ENCODE measurements at regions not wholly inside any gene's neighbourhood (a gene's known extent, or its start where the extent isn't known, plus 50 kb on each side); places are given as distances from the start of the nearest gene placed in this dataset.

DNA sequence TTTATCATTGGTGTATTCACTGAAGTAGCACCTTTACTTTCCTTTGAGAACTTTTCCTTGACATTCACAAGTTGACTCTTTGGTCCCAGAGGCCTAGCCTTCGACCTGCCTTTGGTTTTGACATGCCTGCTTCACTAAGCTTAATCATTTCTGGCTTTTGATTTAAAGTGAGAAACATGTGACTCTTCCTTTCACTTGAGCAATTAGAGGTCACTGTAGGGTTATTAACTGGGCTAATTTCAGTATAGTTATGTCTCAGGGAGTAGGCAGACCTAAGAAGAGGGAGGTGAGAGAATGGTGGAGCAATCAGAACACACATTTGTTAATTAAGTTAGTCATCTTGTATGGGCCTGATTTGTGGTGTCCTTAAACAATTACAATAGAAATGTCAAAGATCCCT lies 1040.7 kb upstream of the SLC39A10 start:
- H3K4me3 ChIP-seq (ENCODE audit: low read length): no peak overlapping the region
- H3K9me3 ChIP-seq (ENCODE audit: control insufficient read depth, low read length): peaks cover 13% of the 10 kb centered on the region
- H3K9ac ChIP-seq (ENCODE audit: low read length): no peak overlapping the region
- H3K27me3 ChIP-seq (replicated peaks; ENCODE audit: control insufficient read depth, insufficient read depth, low read length): no peaks in the 10 kb centered on the region
- no peaks in the 10 kb centered on the region for H3K4me1 ChIP-seq (ENCODE audit: control insufficient read depth, insufficient read depth, low read length)
- DNase-seq (ENCODE audit: low read depth): no peak
- H3K36me3 ChIP-seq (ENCODE audit: control insufficient read depth, insufficient read depth, low read length, severe bottlenecking): no peaks in the 10 kb centered on the region

DNA sequence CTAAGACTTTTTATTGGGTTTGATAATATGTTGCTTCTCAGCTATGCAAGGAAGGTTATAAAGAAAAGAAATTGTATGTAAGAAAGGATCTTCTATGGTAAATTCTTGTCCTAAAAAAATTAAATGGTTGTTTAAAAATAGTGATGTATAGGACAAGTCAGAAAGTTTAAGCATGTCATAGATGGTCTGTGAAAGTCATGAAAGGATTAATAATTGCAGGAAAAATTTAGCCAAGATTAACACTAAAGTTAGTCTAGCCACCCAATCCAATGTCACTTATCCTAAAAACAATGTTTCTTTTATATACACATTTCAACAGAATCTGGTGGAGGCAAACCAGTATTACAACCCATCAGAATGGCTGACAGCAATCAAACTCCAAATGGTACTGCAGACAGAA lies 1046.7 kb upstream of the SLC39A10 start:
- Histone ChIP-seq H3K27me3 (replicated peaks; ENCODE audit: control insufficient read depth, insufficient read depth, low read length) (no peaks in the 10 kb centered on the region), H3K36me3 (ENCODE audit: control insufficient read depth, insufficient read depth, low read length, severe bottlenecking) (no peaks in the 10 kb centered on the region), H3K9ac (ENCODE audit: low read length) (no peak overlapping the region), H3K4me3 (ENCODE audit: low read length) (no peak overlapping the region), H3K4me1 (ENCODE audit: control insufficient read depth, insufficient read depth, low read length) (no peaks in the 10 kb centered on the region), H3K9me3 (ENCODE audit: control insufficient read depth, low read length) (peaks cover 22% of the 10 kb centered on the region)
- DNase-seq (ENCODE audit: low read depth): no peak

DNA sequence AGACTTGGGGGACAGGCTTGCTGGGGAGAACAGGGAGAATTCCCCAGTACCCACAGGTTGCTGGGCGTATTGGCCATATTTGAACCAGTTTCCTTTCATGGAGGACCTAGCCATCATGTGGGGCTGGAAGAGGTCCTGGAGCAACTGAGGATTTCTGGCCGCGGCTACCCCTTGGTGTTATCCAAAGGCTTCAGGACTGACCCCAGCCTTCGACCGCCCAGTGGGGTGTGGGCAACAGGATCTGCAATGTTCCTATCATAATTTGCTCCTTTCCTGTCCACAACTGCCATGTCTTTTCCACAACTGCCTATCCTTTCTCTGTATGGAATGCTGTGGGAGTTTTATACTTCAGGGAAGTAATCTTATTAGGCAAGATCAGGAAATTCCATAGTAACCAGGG lies 1053.6 kb upstream of the SLC39A10 start:
- Histone ChIP-seq H3K9me3 (ENCODE audit: control insufficient read depth, low read length) (peaks cover 13% of the 10 kb centered on the region), H3K9ac (ENCODE audit: low read length) (no peak overlapping the region), H3K27me3 (replicated peaks; ENCODE audit: control insufficient read depth, insufficient read depth, low read length) (no peaks in the 10 kb centered on the region), H3K4me3 (ENCODE audit: low read length) (no peak overlapping the region), H3K36me3 (ENCODE audit: control insufficient read depth, insufficient read depth, low read length, severe bottlenecking) (no peaks in the 10 kb centered on the region), H3K4me1 (ENCODE audit: control insufficient read depth, insufficient read depth, low read length) (no peaks in the 10 kb centered on the region)
- no peak for DNase-seq (ENCODE audit: low read depth)

DNA sequence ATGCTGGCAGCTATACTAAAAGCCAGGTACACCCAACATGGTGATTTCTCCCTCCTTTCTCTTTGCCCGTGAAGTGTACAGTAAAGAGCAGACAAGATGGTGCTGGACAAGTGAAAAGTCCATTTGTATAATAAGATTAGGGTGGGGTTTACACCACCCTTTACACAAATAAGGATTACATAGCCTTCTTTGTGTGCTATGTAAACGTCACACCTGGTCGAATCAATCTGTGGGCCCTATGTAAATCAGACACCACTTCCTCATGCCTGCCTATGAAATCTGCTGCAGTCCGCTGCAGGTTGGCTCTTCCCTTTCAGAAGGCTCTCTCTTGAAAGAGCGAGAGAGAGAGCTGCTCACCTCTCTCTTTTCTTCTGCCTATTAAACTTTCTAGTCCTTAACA lies 1054.3 kb upstream of the SLC39A10 start:
- Histone ChIP-seq H3K4me1 (ENCODE audit: control insufficient read depth, insufficient read depth, low read length) (no peaks in the 10 kb centered on the region), H3K9ac (ENCODE audit: low read length) (no peak overlapping the region), H3K9me3 (ENCODE audit: control insufficient read depth, low read length) (peaks cover 13% of the 10 kb centered on the region), H3K27me3 (replicated peaks; ENCODE audit: control insufficient read depth, insufficient read depth, low read length) (no peaks in the 10 kb centered on the region), H3K4me3 (ENCODE audit: low read length) (no peak overlapping the region), H3K36me3 (ENCODE audit: control insufficient read depth, insufficient read depth, low read length, severe bottlenecking) (no peaks in the 10 kb centered on the region)
- no peak for DNase-seq (ENCODE audit: low read depth)

DNA sequence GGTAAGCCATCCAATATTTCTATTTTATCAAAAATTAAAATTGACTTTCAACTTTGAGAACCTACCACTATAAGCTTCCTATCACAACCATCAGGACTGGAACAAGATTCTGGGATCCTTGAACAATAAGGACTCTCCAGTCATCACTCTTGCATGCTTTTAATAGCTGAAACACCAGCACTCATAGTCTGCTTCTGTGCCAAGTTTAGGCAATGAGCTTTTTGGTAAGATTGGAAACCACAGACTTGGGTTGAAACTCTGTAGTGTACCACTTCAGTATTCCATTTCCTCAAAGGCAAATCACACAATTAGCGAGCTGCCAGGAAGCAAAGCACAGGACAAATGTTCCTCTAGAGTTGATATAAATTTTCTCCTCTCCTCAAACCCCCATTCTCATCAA lies 1065.8 kb upstream of the SLC39A10 start:
- Histone ChIP-seq H3K36me3 (ENCODE audit: control insufficient read depth, insufficient read depth, low read length, severe bottlenecking) (no peaks in the 10 kb centered on the region), H3K4me1 (ENCODE audit: control insufficient read depth, insufficient read depth, low read length) (no peaks in the 10 kb centered on the region), H3K9me3 (ENCODE audit: control insufficient read depth, low read length) (peaks cover 8% of the 10 kb centered on the region), H3K9ac (ENCODE audit: low read length) (no peak overlapping the region), H3K27me3 (replicated peaks; ENCODE audit: control insufficient read depth, insufficient read depth, low read length) (no peaks in the 10 kb centered on the region), H3K4me3 (ENCODE audit: low read length) (no peak overlapping the region)
- no peak for DNase-seq (ENCODE audit: low read depth)

DNA sequence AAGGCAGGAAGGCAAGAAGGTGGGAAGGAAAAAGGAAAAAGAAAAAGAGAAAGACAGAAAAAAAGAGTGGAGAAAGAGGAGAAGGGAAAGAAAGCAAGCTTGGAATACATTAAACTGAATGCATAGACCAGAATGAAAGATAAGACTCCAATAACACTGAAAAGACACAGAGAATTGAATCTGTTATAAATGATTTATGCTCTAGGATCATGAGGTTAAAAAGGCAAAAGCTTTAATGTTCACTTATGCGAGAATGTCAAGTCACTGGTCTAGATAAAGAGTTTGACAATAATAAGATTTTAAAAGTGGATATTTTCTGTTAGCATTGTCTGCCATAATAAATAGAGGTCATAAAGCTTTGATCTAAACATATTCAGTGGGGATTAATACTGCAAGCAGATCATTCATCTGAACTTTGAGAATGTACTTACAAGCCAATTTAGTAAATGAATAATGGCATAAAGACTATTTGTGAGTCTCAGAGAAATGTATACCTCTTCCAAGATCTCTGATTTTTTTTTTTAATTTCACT lies 1069.2 kb upstream of the SLC39A10 start:
- DNase-seq (ENCODE audit: low read depth): no peak
- Histone ChIP-seq H3K4me1 (ENCODE audit: control insufficient read depth, insufficient read depth, low read length) (no peaks in the 10 kb centered on the region), H3K36me3 (ENCODE audit: control insufficient read depth, insufficient read depth, low read length, severe bottlenecking) (no peaks in the 10 kb centered on the region), H3K9ac (ENCODE audit: low read length) (no peak overlapping the region), H3K4me3 (ENCODE audit: low read length) (no peak overlapping the region), H3K27me3 (replicated peaks; ENCODE audit: control insufficient read depth, insufficient read depth, low read length) (no peaks in the 10 kb centered on the region), H3K9me3 (ENCODE audit: control insufficient read depth, low read length) (peaks cover 2% of the 10 kb centered on the region)

DNA sequence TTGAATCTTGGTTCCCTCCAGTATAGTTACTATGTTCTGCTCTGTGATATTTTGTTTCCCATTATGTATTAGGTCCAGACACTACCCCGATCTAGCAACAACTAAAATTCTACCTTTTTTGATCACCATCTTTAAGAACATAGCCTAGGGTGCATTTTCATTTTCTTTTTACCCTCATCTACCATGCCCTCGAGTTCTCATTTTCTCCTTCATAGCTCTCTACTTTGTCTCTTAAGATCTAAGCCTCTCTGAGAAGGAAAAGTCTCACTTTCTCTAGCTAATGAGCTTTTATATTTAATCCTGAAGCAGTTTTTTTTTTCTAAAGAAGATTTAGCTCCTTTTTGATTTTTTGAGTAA lies 1089.4 kb upstream of the SLC39A10 start:
- Histone ChIP-seq H3K4me1 (ENCODE audit: control insufficient read depth, insufficient read depth, low read length) (no peaks in the 10 kb centered on the region), H3K9ac (ENCODE audit: low read length) (no peak overlapping the region)
- no peak for DNase-seq (ENCODE audit: low read depth)

DNA sequence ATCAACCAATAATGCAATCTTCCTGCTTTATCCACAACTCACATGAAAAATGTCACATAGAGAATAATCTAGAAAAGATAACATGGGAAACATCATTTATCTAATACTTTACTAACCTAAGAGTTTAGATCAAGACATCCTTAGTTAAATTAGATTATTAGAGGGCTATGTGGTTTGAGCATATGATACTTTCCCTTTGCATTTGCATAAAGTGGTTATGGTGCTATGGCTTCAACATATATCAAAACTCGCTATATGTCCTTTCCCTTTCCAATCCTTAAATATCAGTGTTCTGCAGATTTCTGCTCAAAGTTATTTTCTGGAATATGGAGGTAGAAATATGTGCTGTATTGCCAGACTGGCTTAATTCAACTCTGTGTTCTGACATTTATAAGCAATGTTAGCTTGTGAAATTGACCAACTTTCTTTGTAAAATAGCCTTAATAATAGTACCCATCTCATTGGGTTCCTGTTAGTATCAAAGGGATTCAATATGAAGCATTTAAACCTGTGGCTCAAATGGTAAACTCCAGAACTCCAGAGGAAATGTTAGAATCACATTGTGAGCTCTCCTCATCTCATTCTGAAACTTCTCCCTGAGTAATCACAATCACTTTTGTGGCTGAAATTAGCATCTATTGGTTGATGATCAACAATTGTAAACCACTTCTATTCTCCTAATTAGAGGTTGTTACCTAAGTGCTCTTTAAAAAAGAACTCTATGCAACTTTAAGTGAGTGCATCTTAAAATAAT lies 1089.9 kb upstream of the SLC39A10 start:
- Histone ChIP-seq H3K9ac (ENCODE audit: low read length) (no peak overlapping the region), H3K4me1 (ENCODE audit: control insufficient read depth, insufficient read depth, low read length) (no peaks in the 10 kb centered on the region), H3K9me3 (ENCODE audit: control insufficient read depth, low read length) (no peaks in the 10 kb centered on the region), H3K4me3 (ENCODE audit: low read length) (no peak overlapping the region), H3K36me3 (ENCODE audit: control insufficient read depth, insufficient read depth, low read length, severe bottlenecking) (no peaks in the 10 kb centered on the region), H3K27me3 (replicated peaks; ENCODE audit: control insufficient read depth, insufficient read depth, low read length) (no peaks in the 10 kb centered on the region)
- no peak for DNase-seq (ENCODE audit: low read depth)

More for the DNA sequence above, 1089.4 kb upstream of the SLC39A10 start:
- H3K36me3 ChIP-seq (ENCODE audit: control insufficient read depth, insufficient read depth, low read length, severe bottlenecking): no peaks in the 10 kb centered on the region
- no peaks in the 10 kb centered on the region for H3K27me3 ChIP-seq (replicated peaks; ENCODE audit: control insufficient read depth, insufficient read depth, low read length)
- H3K9me3 ChIP-seq (ENCODE audit: control insufficient read depth, low read length): no peaks in the 10 kb centered on the region
- no peak overlapping the region for H3K4me3 ChIP-seq (ENCODE audit: low read length)

DNA sequence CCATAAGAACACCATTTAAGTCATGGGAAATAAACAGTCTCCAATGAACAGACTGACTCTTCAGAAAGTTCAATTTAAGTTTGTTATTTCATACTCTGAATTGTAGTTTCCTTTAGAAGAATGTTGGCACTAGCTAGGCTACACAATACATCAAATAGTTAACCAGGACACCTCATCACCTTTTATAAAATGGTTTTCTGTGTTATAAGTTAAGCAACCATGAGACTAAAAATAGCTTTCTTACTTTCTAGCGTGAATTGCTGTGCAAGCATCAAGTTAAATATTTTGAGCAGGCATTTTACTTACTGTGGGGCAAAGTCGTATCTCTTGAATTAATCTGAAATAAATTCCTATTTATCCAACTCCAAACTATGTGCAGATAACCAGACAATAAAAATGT lies 1092.6 kb upstream of the SLC39A10 start:
- DNase-seq (ENCODE audit: low read depth): no peak

DNA sequence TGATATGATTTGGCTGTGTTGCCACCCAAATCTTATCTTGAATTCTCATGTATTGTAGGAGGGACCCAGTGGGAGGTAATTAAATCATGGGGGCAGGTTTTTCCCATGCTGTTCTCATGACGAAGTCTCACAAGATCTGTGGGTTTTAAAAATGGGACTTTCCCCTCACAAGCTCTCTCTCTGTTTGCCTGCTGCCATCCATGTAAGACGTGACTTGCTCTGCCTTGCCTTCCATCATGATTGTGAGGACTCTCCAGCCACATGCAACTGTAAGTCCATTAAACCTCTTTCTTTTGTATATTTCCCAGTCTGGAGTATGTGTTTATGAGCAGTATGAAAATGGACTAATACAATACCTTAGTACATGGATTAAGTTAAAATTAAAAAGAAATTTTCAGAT lies 1094.7 kb upstream of the SLC39A10 start:
- H3K9ac ChIP-seq (ENCODE audit: low read length): no peak overlapping the region

More for the DNA sequence above, 1092.6 kb upstream of the SLC39A10 start:
- Histone ChIP-seq H3K4me1 (ENCODE audit: control insufficient read depth, insufficient read depth, low read length) (no peaks in the 10 kb centered on the region), H3K9ac (ENCODE audit: low read length) (no peak overlapping the region), H3K9me3 (ENCODE audit: control insufficient read depth, low read length) (no peaks in the 10 kb centered on the region), H3K4me3 (ENCODE audit: low read length) (no peak overlapping the region), H3K27me3 (replicated peaks; ENCODE audit: control insufficient read depth, insufficient read depth, low read length) (no peaks in the 10 kb centered on the region), H3K36me3 (ENCODE audit: control insufficient read depth, insufficient read depth, low read length, severe bottlenecking) (no peaks in the 10 kb centered on the region)

DNA sequence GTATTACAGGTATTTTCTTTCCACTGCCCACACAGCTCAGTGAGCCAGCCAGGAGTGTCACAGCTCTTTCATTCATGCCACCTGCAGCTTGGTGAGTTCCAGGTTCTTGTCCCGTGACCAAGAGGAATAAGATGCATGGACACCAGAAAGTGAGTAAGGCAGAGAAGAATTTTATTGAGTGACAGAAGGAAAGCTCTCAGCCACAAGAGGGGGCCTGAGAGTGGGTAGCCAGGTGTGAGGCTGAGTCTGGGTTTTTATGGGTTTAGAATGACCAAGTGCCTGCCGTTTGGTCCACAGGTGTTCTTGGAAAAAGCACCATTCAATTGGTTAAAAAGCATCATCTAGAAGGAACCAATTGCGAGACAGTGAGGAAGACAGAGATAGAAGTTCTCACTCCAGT lies 1097.1 kb upstream of the SLC39A10 start:
- no peaks in the 10 kb centered on the region for H3K9me3 ChIP-seq (ENCODE audit: control insufficient read depth, low read length)
- H3K27me3 ChIP-seq (replicated peaks; ENCODE audit: control insufficient read depth, insufficient read depth, low read length): no peaks in the 10 kb centered on the region
- H3K4me1 ChIP-seq (ENCODE audit: control insufficient read depth, insufficient read depth, low read length): no peaks in the 10 kb centered on the region
- H3K9ac ChIP-seq (ENCODE audit: low read length): no peak overlapping the region
- H3K4me3 ChIP-seq (ENCODE audit: low read length): no peak overlapping the region
- DNase-seq (ENCODE audit: low read depth): no peak
- no peaks in the 10 kb centered on the region for H3K36me3 ChIP-seq (ENCODE audit: control insufficient read depth, insufficient read depth, low read length, severe bottlenecking)

More for the DNA sequence above, 1094.7 kb upstream of the SLC39A10 start:
- H3K9me3 ChIP-seq (ENCODE audit: control insufficient read depth, low read length): no peaks in the 10 kb centered on the region
- no peak for DNase-seq (ENCODE audit: low read depth)
- no peaks in the 10 kb centered on the region for H3K36me3 ChIP-seq (ENCODE audit: control insufficient read depth, insufficient read depth, low read length, severe bottlenecking)
- no peaks in the 10 kb centered on the region for H3K4me1 ChIP-seq (ENCODE audit: control insufficient read depth, insufficient read depth, low read length)
- H3K4me3 ChIP-seq (ENCODE audit: low read length): no peak overlapping the region
- H3K27me3 ChIP-seq (replicated peaks; ENCODE audit: control insufficient read depth, insufficient read depth, low read length): no peaks in the 10 kb centered on the region

DNA sequence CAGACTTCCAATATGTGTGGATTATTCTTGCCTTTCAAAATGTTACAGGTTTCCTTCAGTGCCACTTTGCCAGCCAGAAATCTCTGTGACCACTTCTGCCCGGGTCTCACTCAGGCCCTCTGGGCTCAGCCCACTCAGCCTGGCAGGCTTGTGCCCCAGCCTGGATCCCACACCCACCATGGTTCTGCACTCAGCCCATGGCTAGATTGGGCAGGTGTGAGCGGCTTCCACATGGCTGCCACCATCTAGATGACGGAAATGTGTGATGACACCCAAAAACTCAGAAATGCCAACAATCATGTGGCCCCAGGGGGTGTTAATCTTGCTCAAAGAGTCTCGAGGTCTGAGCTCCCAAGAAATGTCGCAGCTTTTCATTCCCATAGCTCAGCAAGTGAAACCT lies 1097.5 kb upstream of the SLC39A10 start:
- H3K9me3 ChIP-seq (ENCODE audit: control insufficient read depth, low read length): no peaks in the 10 kb centered on the region
- H3K4me3 ChIP-seq (ENCODE audit: low read length): no peak overlapping the region
- H3K4me1 ChIP-seq (ENCODE audit: control insufficient read depth, insufficient read depth, low read length): no peaks in the 10 kb centered on the region
- DNase-seq (ENCODE audit: low read depth): no peak
- no peaks in the 10 kb centered on the region for H3K36me3 ChIP-seq (ENCODE audit: control insufficient read depth, insufficient read depth, low read length, severe bottlenecking)
- H3K27me3 ChIP-seq (replicated peaks; ENCODE audit: control insufficient read depth, insufficient read depth, low read length): no peaks in the 10 kb centered on the region
- no peak overlapping the region for H3K9ac ChIP-seq (ENCODE audit: low read length)
